Liver (tissue), 8 donors: ENCODE measurements at regions not wholly inside any gene's neighbourhood (a gene's known extent, or its start where the extent isn't known, plus 50 kb on each side); places are given as distances from the start of the nearest gene placed in this dataset.

Experiments used
- DNase-seq: peaks from one replicate; pipeline ENCODE4 v3.0.0-alpha.2; 2017; ENCODE audit warnings: low spot score
- H3K27ac ChIP-seq, 2 donors: one replicate each; pipeline ENCODE4 v1.7.0; 2013; ENCODE audit warnings: inconsistent platforms in 2 of 2, low read length in 2 of 2, control low read depth in 1 of 2, low read depth in 1 of 2, mild to moderate bottlenecking in 1 of 2
- H3K27me3 ChIP-seq, 4 donors: one replicate each; pipeline versions ENCODE4 v1.6.1 to v1.7.0; 2013; ENCODE audit warnings: low read length in 3 of 4, inconsistent platforms in 1 of 4, mild to moderate bottlenecking in 1 of 4, moderate library complexity in 1 of 4; ENCODE audit not compliant: control insufficient read depth in 4 of 4, insufficient read depth in 4 of 4
- H3K36me3 ChIP-seq, 4 donors: one replicate each; pipeline versions ENCODE4 v1.6.1 to v1.7.0; 2013; ENCODE audit warnings: low read length in 3 of 4, mild to moderate bottlenecking in 3 of 4, low read depth in 1 of 4, moderate library complexity in 1 of 4; ENCODE audit not compliant: control insufficient read depth in 4 of 4, insufficient read depth in 3 of 4
- H3K4me1 ChIP-seq, 4 donors: one replicate each; pipeline versions ENCODE4 v1.6.1 to v1.7.0; 2013; ENCODE audit warnings: low read length in 3 of 4, mild to moderate bottlenecking in 3 of 4, moderate library complexity in 1 of 4; ENCODE audit not compliant: control insufficient read depth in 4 of 4, insufficient read depth in 4 of 4
- H3K4me3 ChIP-seq, 3 donors: one replicate each; pipeline versions ENCODE4 v1.6.1 to v1.7.0; 2013; ENCODE audit warnings: low read length in 3 of 3, control low read depth in 1 of 3, low read depth in 1 of 3, mild to moderate bottlenecking in 1 of 3
- H3K9ac ChIP-seq, 2 donors: one replicate each; pipeline ENCODE4 v1.7.0; 2013; ENCODE audit warnings: low read length in 2 of 2, mild to moderate bottlenecking in 2 of 2, moderate library complexity in 2 of 2, control low read depth in 1 of 2, low read depth in 1 of 2
- H3K9me3 ChIP-seq, 4 donors: one replicate each; pipeline versions ENCODE4 v1.6.1 to v1.7.0; 2013; ENCODE audit warnings: low read length in 3 of 4; ENCODE audit not compliant: control insufficient read depth in 4 of 4
- FOXA1 ChIP-seq: IDR thresholded peaks from 2 replicates; pipeline ENCODE4 v1.6.1; 2016; ENCODE audit warnings: antibody characterized with exemption
- FOXA2 ChIP-seq: IDR thresholded peaks from 2 replicates; pipeline ENCODE4 v1.6.1; 2016; ENCODE audit warnings: antibody characterized with exemption
- HNF4A ChIP-seq, 2 donors: conservative IDR thresholded peaks; 2 replicates each; pipeline ENCODE4 v1.6.1; 2016; ENCODE audit warnings: antibody characterized with exemption in 2 of 2, mild to moderate bottlenecking in 2 of 2
- JUND ChIP-seq, 2 donors: IDR thresholded peaks; 2 replicates each; pipeline ENCODE4 v1.6.1; 2016; ENCODE audit warnings: antibody characterized with exemption in 2 of 2
- NR2F2 ChIP-seq: IDR thresholded peaks from 2 replicates; pipeline ENCODE4 v1.6.1; 2016; ENCODE audit warnings: antibody characterized with exemption
- RAD21 ChIP-seq, 2 donors: IDR thresholded peaks; 2 replicates each; pipeline ENCODE4 v1.6.1; 2016; ENCODE audit warnings: antibody characterized with exemption in 2 of 2, mild to moderate bottlenecking in 2 of 2
- RXRA ChIP-seq, 2 donors: IDR thresholded peaks; 2 replicates each; pipeline ENCODE4 v1.6.1; 2017 to 2018; ENCODE audit warnings: antibody characterized with exemption in 2 of 2, mild to moderate bottlenecking in 1 of 2
- SP1 ChIP-seq: IDR thresholded peaks from 2 replicates; pipeline ENCODE4 v1.6.1; 2018; ENCODE audit warnings: antibody characterized with exemption, mild to moderate bottlenecking
- TAF1 ChIP-seq: conservative IDR thresholded peaks from 2 replicates; pipeline ENCODE4 v1.6.1; 2016; ENCODE audit warnings: antibody characterized with exemption, mild to moderate bottlenecking
- YY1 ChIP-seq: IDR thresholded peaks from 2 replicates; pipeline ENCODE4 v1.6.1; 2016; ENCODE audit warnings: antibody characterized with exemption, mild to moderate bottlenecking
- WGBS: extraction: QIAGEN DNeasy Blood & Tissue Kit; methylation state at CpG from one replicate; pipeline ENCODE4 v1.1.7; 2013; 5-methylcytosine and 5-hydroxymethylcytosine counted together
- TF ChIP-seq, protein P1 (sequence below): IDR thresholded peaks from 2 replicates; pipeline ENCODE4 v1.6.1; 2016; ENCODE audit warnings: antibody characterized with exemption, mild to moderate bottlenecking
- TF ChIP-seq, protein P2 (sequence below): IDR thresholded peaks from 2 replicates; pipeline ENCODE4 v1.6.1; 2016; ENCODE audit warnings: antibody characterized with exemption
- TF ChIP-seq, protein P3 (sequence below): IDR thresholded peaks from 2 replicates; pipeline ENCODE4 v1.6.1; 2016; ENCODE audit warnings: antibody characterized with exemption
- TF ChIP-seq, protein P4 (sequence below): IDR thresholded peaks from 2 replicates; pipeline ENCODE4 v1.6.1; 2016; ENCODE audit warnings: antibody characterized with exemption
- TF ChIP-seq, protein P5 (sequence below): fragments of 150-350 bp; IDR thresholded peaks from 2 replicates; pipeline ENCODE4 v1.5.1; 2017; ENCODE audit warnings: improper control_type of control experiment, low read depth, low read length; ENCODE audit not compliant: missing input control
- donor health status: healthy.
- donor health status: healthy.
- donor health status: healthy.
- donor health status: healthy.
- donor health status: healthy.

DNA sequence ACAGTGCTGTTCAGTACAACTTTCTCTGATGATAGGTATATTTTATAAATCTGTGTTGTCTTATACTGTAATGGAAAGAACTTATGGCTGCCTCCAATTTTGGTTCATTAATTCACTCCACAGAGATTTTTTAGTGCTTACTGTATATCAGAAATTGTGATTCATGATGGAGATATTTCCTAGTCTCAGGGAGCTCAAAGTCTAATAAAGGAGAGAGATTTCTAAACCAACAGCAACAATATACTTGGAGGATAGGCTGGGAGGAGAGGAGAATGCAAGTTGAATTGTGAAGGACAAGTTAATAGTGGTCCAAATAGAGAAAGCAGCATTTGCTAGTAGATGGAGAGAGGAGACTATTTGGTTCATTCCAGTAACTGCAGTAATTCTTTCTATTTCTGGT is 63.5 kb downstream of the TANC2 start:
- Histone ChIP-seq H3K27me3 (no peaks in the 10 kb centered on the region), H3K4me1 (no peaks in the 10 kb centered on the region), H3K36me3 (no peaks in the 10 kb centered on the region), H3K27ac (no peak overlapping the region), H3K4me3 (no peak overlapping the region), H3K9ac (no peak overlapping the region), H3K9me3 (no peaks in the 10 kb centered on the region)
- TF ChIP-seq, protein P1, sequence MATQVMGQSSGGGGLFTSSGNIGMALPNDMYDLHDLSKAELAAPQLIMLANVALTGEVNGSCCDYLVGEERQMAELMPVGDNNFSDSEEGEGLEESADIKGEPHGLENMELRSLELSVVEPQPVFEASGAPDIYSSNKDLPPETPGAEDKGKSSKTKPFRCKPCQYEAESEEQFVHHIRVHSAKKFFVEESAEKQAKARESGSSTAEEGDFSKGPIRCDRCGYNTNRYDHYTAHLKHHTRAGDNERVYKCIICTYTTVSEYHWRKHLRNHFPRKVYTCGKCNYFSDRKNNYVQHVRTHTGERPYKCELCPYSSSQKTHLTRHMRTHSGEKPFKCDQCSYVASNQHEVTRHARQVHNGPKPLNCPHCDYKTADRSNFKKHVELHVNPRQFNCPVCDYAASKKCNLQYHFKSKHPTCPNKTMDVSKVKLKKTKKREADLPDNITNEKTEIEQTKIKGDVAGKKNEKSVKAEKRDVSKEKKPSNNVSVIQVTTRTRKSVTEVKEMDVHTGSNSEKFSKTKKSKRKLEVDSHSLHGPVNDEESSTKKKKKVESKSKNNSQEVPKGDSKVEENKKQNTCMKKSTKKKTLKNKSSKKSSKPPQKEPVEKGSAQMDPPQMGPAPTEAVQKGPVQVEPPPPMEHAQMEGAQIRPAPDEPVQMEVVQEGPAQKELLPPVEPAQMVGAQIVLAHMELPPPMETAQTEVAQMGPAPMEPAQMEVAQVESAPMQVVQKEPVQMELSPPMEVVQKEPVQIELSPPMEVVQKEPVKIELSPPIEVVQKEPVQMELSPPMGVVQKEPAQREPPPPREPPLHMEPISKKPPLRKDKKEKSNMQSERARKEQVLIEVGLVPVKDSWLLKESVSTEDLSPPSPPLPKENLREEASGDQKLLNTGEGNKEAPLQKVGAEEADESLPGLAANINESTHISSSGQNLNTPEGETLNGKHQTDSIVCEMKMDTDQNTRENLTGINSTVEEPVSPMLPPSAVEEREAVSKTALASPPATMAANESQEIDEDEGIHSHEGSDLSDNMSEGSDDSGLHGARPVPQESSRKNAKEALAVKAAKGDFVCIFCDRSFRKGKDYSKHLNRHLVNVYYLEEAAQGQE: no peak
- TF ChIP-seq, protein P2, sequence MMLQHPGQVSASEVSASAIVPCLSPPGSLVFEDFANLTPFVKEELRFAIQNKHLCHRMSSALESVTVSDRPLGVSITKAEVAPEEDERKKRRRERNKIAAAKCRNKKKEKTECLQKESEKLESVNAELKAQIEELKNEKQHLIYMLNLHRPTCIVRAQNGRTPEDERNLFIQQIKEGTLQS: no peak
- TF ChIP-seq TAF1 (no peak), YY1 (no peak), NR2F2 (no peak), HNF4A (conservative IDR thresholded peaks at IDR 0.05) (no peak), JUND (IDR thresholded peaks at IDR 0.05) (no peak), SP1 (no peak), RAD21 (IDR thresholded peaks at IDR 0.05) (no peak), RXRA (IDR thresholded peaks at IDR 0.05) (no peak), FOXA1 (no peak), FOXA2 (no peak)
- TF ChIP-seq, protein P3, sequence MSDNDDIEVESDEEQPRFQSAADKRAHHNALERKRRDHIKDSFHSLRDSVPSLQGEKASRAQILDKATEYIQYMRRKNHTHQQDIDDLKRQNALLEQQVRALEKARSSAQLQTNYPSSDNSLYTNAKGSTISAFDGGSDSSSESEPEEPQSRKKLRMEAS: no peak
- TF ChIP-seq, protein P4, sequence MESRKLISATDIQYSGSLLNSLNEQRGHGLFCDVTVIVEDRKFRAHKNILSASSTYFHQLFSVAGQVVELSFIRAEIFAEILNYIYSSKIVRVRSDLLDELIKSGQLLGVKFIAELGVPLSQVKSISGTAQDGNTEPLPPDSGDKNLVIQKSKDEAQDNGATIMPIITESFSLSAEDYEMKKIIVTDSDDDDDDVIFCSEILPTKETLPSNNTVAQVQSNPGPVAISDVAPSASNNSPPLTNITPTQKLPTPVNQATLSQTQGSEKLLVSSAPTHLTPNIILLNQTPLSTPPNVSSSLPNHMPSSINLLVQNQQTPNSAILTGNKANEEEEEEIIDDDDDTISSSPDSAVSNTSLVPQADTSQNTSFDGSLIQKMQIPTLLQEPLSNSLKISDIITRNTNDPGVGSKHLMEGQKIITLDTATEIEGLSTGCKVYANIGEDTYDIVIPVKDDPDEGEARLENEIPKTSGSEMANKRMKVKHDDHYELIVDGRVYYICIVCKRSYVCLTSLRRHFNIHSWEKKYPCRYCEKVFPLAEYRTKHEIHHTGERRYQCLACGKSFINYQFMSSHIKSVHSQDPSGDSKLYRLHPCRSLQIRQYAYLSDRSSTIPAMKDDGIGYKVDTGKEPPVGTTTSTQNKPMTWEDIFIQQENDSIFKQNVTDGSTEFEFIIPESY: no peak
- TF ChIP-seq, protein P5, sequence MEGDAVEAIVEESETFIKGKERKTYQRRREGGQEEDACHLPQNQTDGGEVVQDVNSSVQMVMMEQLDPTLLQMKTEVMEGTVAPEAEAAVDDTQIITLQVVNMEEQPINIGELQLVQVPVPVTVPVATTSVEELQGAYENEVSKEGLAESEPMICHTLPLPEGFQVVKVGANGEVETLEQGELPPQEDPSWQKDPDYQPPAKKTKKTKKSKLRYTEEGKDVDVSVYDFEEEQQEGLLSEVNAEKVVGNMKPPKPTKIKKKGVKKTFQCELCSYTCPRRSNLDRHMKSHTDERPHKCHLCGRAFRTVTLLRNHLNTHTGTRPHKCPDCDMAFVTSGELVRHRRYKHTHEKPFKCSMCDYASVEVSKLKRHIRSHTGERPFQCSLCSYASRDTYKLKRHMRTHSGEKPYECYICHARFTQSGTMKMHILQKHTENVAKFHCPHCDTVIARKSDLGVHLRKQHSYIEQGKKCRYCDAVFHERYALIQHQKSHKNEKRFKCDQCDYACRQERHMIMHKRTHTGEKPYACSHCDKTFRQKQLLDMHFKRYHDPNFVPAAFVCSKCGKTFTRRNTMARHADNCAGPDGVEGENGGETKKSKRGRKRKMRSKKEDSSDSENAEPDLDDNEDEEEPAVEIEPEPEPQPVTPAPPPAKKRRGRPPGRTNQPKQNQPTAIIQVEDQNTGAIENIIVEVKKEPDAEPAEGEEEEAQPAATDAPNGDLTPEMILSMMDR: no peak
- DNase-seq: no peak

DNA sequence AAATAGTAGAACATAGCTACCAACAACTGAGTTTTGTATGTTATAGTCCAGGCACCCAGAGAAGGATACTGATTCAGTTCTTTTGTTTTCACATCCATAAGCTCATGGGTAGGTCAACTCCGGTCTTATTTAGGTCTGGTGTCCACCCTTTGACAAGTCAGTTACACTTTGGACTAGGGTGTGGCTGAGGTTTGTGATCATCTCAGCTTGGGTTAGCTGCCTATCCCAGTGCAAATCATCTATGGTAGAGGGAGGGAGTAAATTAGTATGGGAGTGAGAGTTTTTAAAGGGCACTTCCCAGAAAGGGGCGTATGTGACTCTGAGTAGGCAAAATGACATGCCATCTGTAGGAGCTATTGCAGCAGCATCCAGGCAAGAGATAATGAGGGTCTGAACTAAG is 66.1 kb downstream of the TANC2 start:
- Histone ChIP-seq H3K4me3 (no peak overlapping the region), H3K9ac (no peak overlapping the region), H3K4me1 (no peaks in the 10 kb centered on the region), H3K27me3 (no peaks in the 10 kb centered on the region), H3K9me3 (no peaks in the 10 kb centered on the region), H3K27ac (no peak overlapping the region), H3K36me3 (no peaks in the 10 kb centered on the region)
- no peak for DNase-seq
- WGBS: 86% methylated on average over 2 of the region's 2 CpGs
- TF ChIP-seq, protein P4: no peak
